ENCODE measurements at regions not wholly inside any gene's neighbourhood (a gene's known extent, or its start where the extent isn't known, plus 50 kb on each side); places are given as distances from the start of the nearest gene placed in this dataset.

- Histone ChIP-seq H3K9me3 (replicated peaks; ENCODE audit: control insufficient read depth, insufficient read depth, low read length) (no peaks in the 10 kb centered on the region), H3K4me2 (ENCODE audit: control insufficient read depth, insufficient read depth) (no peak overlapping the region), H4K20me1 (ENCODE audit: control insufficient read depth, insufficient read depth) (no peaks in the 10 kb centered on the region), H2AFZ (ENCODE audit: control insufficient read depth, low read depth, low read length) (no peak overlapping the region), H3K27me3 (replicated peaks in 1 of 2; ENCODE audit: control insufficient read depth in 2 of 2, insufficient read depth in 2 of 2, low read length in 1 of 2) (no peaks in the 10 kb centered on the region; a peak in 1 of 4 replicates), H3K79me2 (ENCODE audit: control insufficient read depth, insufficient read depth, low read length) (no peaks in the 10 kb centered on the region), H3K9ac (ENCODE audit: control insufficient read depth, insufficient read depth, low read length) (no peak overlapping the region), H3K4me1 (ENCODE audit: control insufficient read depth, insufficient read depth, low read length) (no peaks in the 10 kb centered on the region), H3K36me3 (ENCODE audit: control insufficient read depth in 2 of 2, insufficient read depth in 2 of 2, low read length in 1 of 2) (no peaks in the 10 kb centered on the region), H3K27ac (ENCODE audit: control insufficient read depth, insufficient read depth) (no peak overlapping the region), H3K4me3 (no peak overlapping the region)
- ChIA-PET RAD21 (ENCODE audit: unreplicated experiment) (no interaction called here), CTCF (interaction anchor here (0.6 kb wide), 1 partner anchor 60 kb away, joined by 3 read pairs; no protein-coding TSS in a partner anchor), POLR2A (no interaction called here), SMC1A (ENCODE audit: uncharacterized antibody, unreplicated experiment) (no interaction called here)
- no peak for DNase-seq (ENCODE audit: low read depth, low spot score)
- intact Hi-C loops (cut with micrococcal nuclease; ENCODE audit: unreplicated experiment) = no loop called here
- in situ Hi-C loops (cut with MboI) = no loop called here
- WGBS (ENCODE audit: insufficient coverage, insufficient replicate concordance, low lambda C conversion rate, missing lambda C conversion rate) = 52% methylated on average over 6 of the region's 6 CpGs
- TF ChIP-seq, protein P1, sequence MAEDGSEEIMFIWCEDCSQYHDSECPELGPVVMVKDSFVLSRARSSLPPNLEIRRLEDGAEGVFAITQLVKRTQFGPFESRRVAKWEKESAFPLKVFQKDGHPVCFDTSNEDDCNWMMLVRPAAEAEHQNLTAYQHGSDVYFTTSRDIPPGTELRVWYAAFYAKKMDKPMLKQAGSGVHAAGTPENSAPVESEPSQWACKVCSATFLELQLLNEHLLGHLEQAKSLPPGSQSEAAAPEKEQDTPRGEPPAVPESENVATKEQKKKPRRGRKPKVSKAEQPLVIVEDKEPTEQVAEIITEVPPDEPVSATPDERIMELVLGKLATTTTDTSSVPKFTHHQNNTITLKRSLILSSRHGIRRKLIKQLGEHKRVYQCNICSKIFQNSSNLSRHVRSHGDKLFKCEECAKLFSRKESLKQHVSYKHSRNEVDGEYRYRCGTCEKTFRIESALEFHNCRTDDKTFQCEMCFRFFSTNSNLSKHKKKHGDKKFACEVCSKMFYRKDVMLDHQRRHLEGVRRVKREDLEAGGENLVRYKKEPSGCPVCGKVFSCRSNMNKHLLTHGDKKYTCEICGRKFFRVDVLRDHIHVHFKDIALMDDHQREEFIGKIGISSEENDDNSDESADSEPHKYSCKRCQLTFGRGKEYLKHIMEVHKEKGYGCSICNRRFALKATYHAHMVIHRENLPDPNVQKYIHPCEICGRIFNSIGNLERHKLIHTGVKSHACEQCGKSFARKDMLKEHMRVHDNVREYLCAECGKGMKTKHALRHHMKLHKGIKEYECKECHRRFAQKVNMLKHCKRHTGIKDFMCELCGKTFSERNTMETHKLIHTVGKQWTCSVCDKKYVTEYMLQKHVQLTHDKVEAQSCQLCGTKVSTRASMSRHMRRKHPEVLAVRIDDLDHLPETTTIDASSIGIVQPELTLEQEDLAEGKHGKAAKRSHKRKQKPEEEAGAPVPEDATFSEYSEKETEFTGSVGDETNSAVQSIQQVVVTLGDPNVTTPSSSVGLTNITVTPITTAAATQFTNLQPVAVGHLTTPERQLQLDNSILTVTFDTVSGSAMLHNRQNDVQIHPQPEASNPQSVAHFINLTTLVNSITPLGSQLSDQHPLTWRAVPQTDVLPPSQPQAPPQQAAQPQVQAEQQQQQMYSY (CRISPR knock-in tag; IDR thresholded peaks at IDR 0.05) = no peak
- TF ChIP-seq STAT3 (IDR thresholded peaks at IDR 0.05; ENCODE audit: low read depth, low read length) = no peak
- no peak for TF ChIP-seq NFYA (IDR thresholded peaks at IDR 0.05; ENCODE audit: borderline replicate concordance, low read depth, low read length)
- no peak for TF ChIP-seq POLR2A (IDR thresholded peaks at IDR 0.05; ENCODE audit: low read depth, low read length)
- no peak for TF ChIP-seq TBL1XR1 (IDR thresholded peaks at IDR 0.05; ENCODE audit: low read depth, low read length)
- no peak for ATAC-seq
- no TSS peak for BruUV-seq (replicated peaks)
- no peak for FAIRE-seq
These were observed 63.3 kb upstream of the ITPRID2 start for GRCh38 chr2:181828122-181828705.

Measured in GM12878 (cell line).